ENCODE measurements at regions not wholly inside any gene's neighbourhood (a gene's known extent, or its start where the extent isn't known, plus 50 kb on each side); places are given as distances from the start of the nearest gene placed in this dataset.

- no peak for DNase-seq
Observed at GRCh38 chr9:124179196-124180071, 78.3 kb upstream of the NEK6 start.

- no peak for DNase-seq
Observed at GRCh38 chr9:124180557-124180956, 77.2 kb upstream of the NEK6 start.

GRCh38 chr9:124182741-124183140 lies 75.0 kb upstream of the NEK6 start:
- DNase-seq: peak; percentile 80

- DNase-seq: no peak
Observed at GRCh38 chr9:124183772-124184171, 74.0 kb upstream of the NEK6 start.

GRCh38 chr9:124185413-124185812 lies 72.3 kb upstream of the NEK6 start:
- no peak for DNase-seq

- no peak for DNase-seq
Observed at GRCh38 chr9:124187311-124187710, 70.4 kb upstream of the NEK6 start.

GRCh38 chr9:124188331-124189110 lies 69.2 kb upstream of the NEK6 start:
- DNase-seq: no peak

GRCh38 chr9:124190761-124191160 lies 67.0 kb upstream of the NEK6 start:
- no peak for DNase-seq

GRCh38 chr9:124191691-124192395 lies 65.9 kb upstream of the NEK6 start:
- DNase-seq: no peak

- DNase-seq: no peak
Observed at GRCh38 chr9:124196814-124197176, 61.0 kb upstream of the NEK6 start.

- no peak for DNase-seq
Observed at GRCh38 chr9:124197177-124198095, 60.3 kb upstream of the NEK6 start.

GRCh38 chr9:124198331-124198730 lies 59.4 kb upstream of the NEK6 start:
- no peak for DNase-seq

- no peak for DNase-seq
Observed at GRCh38 chr9:124198948-124199347, 58.8 kb upstream of the NEK6 start.

- DNase-seq: no peak
Observed at GRCh38 chr9:124199474-124199873, 58.3 kb upstream of the NEK6 start.

GRCh38 chr9:124202447-124202971 lies 55.2 kb upstream of the NEK6 start:
- no peak for DNase-seq

- no peak for DNase-seq
Observed at GRCh38 chr9:124205686-124206352, 51.9 kb upstream of the NEK6 start.

GRCh38 chr9:124206391-124206790 lies 51.4 kb upstream of the NEK6 start:
- no peak for DNase-seq
